HG02840 (cell line): ENCODE measurements at regions not wholly inside any gene's neighbourhood (a gene's known extent, or its start where the extent isn't known, plus 50 kb on each side); places are given as distances from the start of the nearest gene placed in this dataset.

Source experiments
- ATAC-seq: cut with Tn5 transposase; IDR thresholded peaks from one replicate; pipeline ENCODE4 v1.9.1; 2021; ENCODE audit warnings: mild to moderate bottlenecking, moderate library complexity, moderate number of reproducible peaks; ENCODE audit not compliant: unreplicated experiment, low FRiP score

DNA sequence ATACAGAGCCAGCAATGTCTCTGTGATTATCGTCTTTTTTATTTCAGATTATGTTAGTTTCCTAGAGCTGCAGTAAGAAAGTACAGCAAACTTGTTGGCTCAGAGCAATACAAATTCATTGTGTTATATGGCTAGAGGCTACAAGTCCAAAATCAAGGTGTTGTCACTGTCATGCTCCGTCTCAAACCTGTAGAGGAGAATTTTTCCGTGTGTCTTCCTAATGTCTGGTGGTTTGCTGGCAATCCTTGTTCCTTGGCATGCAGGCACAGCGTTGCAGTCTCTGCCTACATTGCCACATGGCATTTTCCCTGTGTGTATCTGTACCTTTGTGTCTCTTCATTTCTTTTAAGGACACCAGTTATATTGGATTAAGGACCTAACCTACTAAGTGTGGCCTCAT is 244.4 kb downstream of the LRRIQ3 start:
- no peak for ATAC-seq

GRCh38 chr1:73953186-73953585 is 244.8 kb downstream of the LRRIQ3 start:
- ATAC-seq, result no peak

DNA sequence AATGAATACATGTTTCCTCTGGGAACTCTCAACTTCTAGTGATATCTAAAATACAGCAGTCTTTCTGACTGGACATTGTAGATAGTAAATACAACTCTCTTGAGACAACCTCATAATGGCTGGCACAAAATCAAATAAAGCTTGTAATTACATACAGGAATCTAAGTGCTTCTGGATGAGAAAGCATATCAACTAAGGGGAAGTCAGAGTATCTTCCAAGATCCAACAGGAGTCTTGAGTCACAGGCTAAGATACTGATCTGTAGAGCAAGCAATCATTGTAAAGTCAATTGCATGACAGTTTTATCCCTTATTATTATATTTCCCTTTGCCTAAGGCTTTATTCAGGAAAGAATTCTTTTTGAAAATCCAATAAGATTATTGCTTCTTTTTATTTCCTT is 249.9 kb downstream of the LRRIQ3 start:
- ATAC-seq, result no peak

GRCh38 chr1:73947009-73947408 is 251.0 kb downstream of the LRRIQ3 start:
- no peak for ATAC-seq

DNA sequence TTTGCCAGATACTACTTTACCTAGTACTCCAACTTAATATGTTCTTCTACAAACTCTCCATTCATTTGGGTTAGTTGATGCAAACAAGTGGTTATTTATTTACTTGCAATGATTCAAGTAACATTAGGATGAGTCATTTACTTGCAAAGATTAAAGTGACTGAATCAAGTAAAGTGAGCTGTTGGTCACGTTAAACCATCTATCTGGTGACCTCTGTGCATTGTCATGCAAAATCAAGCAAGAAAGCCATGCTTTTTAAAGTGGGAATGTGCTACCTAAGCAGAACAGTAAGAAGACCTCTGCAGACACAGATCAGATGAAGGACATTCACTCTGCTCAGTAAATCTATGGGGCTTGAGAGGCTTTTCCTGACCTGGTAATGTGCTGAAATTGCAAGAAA is 254.7 kb downstream of the LRRIQ3 start:
- no peak for ATAC-seq

- no peak for ATAC-seq
Measured at GRCh38 chr1:73930293-73930692, 267.7 kb downstream of the LRRIQ3 start.

- ATAC-seq, result no peak
Measured at GRCh38 chr1:73914951-73915350, 283.0 kb downstream of the LRRIQ3 start.

GRCh38 chr1:73913025-73913424 is 285.0 kb downstream of the LRRIQ3 start:
- ATAC-seq, result no peak

DNA sequence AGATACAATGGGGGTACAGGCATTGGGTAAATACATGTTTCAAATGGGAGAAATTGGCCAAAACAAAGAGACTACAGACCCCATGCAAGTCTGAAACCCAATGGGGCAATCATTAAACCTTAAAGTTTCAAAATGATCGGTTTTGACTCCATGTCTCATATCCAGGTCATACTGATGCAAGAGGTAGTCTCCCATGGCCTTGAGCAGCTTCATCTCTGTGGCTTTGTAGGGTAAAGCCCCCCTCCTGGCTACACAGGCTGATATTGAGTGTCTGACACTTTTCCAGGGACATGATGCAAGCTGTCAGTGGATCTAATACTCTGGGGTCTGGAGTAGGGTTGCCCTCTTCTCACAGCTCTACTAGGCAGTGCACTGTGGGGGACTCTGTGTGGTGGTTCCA is 286.1 kb downstream of the LRRIQ3 start:
- ATAC-seq, result no peak

GRCh38 chr1:73910466-73910865 is 287.5 kb downstream of the LRRIQ3 start:
- ATAC-seq, result no peak

DNA sequence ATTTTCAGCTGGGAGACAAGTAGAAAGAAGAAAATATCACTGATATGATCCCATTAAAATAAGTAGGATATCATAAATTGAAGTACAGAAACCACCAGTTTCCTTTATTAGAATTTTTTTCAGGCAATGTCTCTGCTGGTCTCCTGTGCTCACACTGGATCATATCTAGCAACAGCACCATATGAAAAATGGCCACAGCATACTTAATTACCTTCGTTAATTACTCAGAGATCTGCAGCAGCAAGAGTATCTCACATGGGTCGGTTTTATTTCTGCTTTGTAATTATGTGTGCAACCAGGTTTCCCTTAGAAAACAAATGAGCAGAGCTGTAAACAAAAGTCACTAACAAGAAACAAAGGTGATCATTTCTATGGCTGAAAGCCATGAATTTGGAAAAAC is 287.9 kb downstream of the LRRIQ3 start:
- no peak for ATAC-seq

- ATAC-seq, result no peak
Measured at GRCh38 chr1:73909043-73909562, 288.9 kb downstream of the LRRIQ3 start.

- ATAC-seq, result no peak
Measured at GRCh38 chr1:73907051-73907450, 290.9 kb downstream of the LRRIQ3 start.

GRCh38 chr1:73903092-73903491 is 294.9 kb downstream of the LRRIQ3 start:
- ATAC-seq, result no peak

DNA sequence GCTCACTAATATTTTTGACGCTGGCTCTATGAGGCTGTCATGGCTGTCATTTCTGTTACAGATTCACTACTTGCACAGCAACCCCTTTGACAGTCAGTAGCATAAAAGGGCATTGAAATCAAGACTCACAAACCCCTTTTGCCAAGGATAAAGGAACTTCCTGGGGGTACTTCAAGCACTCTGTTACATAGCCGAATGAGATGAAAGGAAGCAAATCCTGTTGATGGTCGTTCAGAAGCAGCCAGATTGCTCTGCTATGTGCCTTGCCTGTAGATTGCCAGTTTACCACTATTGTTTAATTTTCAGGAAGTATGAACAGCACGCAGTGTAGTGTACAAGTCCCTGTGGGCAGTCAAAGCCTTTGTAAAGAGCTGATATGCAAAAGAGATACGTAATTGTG is 296.2 kb downstream of the LRRIQ3 start:
- no peak for ATAC-seq

- ATAC-seq, result no peak
Measured at GRCh38 chr1:73899311-73899710, 298.7 kb downstream of the LRRIQ3 start.

DNA sequence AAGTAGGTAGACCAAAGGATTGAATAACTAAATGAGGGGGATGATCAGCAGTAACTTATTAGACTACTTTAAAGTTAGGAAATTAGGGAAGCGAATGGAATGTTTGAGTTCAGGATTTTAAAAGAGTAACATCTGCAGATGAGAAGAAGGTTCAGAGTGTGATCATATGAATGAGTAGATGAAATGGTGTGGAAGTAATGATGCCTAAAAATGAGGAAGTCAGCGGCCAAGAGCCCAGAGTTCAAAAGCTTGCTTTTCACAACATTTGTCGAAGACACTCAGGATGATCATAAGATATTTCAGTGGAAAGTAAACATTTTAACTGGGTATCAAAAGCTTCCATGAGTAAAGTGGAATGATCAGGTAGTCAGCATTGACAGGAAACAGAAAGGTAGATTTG is 299.4 kb downstream of the LRRIQ3 start:
- no peak for ATAC-seq

DNA sequence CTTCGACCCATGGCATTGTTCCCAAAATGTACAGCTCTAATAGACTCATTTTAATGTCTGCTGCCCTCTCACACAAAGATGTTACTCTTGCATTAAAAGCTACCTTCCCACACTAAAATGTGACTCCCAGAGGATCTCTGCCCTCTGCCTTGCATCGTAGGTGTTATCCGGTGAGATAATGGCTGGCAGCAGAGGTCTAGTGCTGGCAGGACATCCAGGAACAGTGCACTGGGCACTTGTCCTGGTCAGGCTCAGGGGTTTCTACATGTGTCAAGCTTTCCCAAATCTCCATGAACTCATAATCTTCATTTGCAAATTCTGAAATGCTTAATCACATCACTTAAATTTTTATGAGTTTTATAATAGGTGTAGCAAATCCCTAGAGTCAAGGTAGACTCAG is 310.6 kb downstream of the LRRIQ3 start:
- ATAC-seq, result no peak

DNA sequence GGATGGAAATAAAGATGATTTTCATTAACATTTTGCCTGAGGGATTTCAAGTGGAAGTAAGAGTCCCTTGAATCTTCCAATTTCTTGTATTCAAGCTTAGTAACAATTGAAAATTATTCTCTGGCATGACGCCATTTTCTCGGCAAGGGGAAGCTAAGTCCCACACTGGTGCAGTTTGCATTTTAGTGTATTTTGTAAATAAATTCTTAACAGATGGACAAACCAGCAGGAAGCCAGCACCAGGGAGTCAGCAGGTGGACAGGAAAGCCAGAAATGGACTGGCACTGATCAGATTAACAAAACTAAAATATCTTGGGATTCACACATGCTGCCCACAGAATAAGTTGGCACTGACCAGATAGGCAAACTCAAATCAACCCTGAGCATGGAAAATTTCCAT is 311.3 kb downstream of the LRRIQ3 start:
- ATAC-seq, result no peak

- ATAC-seq, result no peak
Measured at GRCh38 chr1:73874806-73875205, 323.2 kb downstream of the LRRIQ3 start.

- no peak for ATAC-seq
Measured at GRCh38 chr1:73868810-73869336, 329.1 kb downstream of the LRRIQ3 start.

GRCh38 chr1:73862355-73862754 is 335.6 kb downstream of the LRRIQ3 start:
- ATAC-seq, result no peak

- no peak for ATAC-seq
Measured at GRCh38 chr1:73860421-73860950, 337.5 kb downstream of the LRRIQ3 start.
